GM18907 (cell line): ENCODE measurements at regions not wholly inside any gene's neighbourhood (a gene's known extent, or its start where the extent isn't known, plus 50 kb on each side); places are given as distances from the start of the nearest gene placed in this dataset.

ENCODE experiments used
- ATAC-seq: cut with Tn5 transposase; IDR thresholded peaks from one replicate; pipeline ENCODE4 v1.9.1; 2021; ENCODE audit warnings: mild to moderate bottlenecking, moderate library complexity; ENCODE audit not compliant: unreplicated experiment

DNA sequence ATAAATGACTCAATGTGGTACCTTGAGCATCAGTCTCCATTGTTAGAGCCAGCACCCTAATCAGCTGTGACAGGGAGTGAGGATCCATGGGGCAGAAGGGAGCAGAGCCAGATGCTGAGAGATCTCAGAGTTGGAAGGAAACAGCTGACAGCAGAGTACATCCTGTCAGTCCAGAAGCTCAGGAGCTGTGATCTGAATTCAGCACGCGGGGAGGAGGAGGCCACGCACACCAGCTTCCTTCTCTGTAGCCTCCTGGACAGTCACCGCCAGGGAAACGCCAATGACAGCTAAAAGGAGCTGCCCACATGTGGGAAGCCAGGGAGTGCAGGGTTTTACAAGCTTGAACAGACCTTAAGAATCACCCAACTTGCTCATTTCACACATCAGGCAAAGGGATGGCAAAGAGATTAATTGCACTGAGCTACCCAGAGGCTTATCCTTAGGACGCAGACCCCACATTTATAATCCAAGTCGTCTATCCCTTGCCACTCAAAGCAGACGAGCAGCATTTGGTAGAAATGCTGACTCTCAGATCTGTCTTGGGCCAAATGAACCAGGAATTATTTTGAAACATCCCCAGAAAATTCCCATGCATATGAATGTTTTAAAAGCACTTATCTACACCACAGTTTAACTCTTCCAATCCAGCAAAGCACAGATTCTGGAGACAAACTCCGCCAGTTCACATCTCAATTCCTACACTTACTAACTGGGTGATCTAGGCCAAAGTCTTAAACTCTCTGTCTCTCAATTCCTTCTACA, 322.6 kb upstream of the TMTC1 start:
- no peak for ATAC-seq

DNA sequence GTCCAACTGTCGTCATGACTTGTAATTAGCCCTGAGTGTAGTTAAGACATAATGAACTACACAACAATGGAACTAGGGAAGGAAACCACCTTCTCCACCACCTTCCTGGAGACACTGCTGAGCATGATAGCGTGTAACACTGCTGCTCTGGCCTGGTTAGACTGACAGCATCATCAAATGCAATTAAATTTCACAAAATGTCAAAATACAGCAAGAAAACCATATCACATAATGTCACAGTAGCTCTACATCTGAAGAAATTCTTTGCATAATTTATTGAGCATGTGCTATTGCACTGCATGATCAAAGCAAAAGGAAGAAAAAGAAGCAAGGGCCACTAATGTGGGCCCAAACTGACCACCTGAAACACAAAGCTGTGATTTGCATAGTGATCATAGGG, 321.8 kb upstream of the TMTC1 start:
- ATAC-seq = no peak

DNA sequence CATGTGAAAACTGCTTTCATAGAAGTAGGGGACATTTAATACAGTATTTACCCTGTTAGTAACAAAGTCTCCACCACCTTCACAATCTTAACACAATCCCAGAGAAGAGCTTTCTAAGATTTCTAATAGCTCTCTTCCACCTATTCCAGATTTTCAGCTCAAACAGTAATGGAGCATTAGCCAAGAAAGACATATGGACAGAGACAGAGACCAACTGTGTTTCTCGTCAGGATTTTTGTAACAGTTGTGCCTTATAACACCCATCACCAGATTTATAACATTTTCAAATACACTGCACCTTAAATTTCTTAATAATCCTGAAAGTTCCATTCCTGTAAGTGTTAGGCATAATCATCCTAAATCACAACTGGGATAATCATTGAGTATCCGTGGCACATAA, 321.2 kb upstream of the TMTC1 start:
- ATAC-seq = no peak

GRCh38 chr12:30100741-30101140, 317.0 kb upstream of the TMTC1 start:
- ATAC-seq = no peak

- ATAC-seq = no peak
These were observed 314.9 kb upstream of the TMTC1 start for GRCh38 chr12:30098677-30099076.

- ATAC-seq = no peak
These were observed 311.8 kb upstream of the TMTC1 start for GRCh38 chr12:30095511-30095910.

DNA sequence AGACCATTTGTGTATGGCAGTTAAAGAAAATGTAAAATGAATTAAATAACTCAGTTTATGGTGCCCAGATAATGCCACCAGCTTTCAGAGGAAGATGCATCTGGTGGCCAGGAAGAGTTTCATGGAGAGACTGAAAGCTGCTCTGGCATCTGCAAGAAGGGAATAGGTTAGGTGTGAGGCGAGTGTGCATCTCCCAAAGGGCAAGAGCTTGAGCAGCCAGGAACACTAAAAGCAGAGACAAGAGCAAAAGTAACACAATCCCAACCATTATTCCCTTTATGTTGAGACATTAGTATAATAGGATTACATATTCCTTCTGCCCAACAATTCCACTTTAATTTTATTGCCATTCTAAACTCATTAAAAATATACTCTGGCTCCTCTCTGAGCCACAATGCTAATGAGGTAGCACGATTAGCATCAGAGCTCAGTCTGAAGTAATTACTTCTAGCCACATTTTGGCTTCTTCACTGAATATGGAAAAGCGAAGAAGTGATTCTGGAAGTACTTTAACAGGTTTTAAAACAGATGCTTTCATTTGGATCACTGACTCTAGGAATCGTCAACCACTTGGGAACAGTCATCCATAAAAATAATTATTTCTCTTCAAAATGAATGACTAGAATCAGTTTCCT, 309.4 kb upstream of the TMTC1 start:
- ATAC-seq = no peak

- no peak for ATAC-seq
These were observed 306.5 kb upstream of the TMTC1 start for GRCh38 chr12:30090258-30090657.

DNA sequence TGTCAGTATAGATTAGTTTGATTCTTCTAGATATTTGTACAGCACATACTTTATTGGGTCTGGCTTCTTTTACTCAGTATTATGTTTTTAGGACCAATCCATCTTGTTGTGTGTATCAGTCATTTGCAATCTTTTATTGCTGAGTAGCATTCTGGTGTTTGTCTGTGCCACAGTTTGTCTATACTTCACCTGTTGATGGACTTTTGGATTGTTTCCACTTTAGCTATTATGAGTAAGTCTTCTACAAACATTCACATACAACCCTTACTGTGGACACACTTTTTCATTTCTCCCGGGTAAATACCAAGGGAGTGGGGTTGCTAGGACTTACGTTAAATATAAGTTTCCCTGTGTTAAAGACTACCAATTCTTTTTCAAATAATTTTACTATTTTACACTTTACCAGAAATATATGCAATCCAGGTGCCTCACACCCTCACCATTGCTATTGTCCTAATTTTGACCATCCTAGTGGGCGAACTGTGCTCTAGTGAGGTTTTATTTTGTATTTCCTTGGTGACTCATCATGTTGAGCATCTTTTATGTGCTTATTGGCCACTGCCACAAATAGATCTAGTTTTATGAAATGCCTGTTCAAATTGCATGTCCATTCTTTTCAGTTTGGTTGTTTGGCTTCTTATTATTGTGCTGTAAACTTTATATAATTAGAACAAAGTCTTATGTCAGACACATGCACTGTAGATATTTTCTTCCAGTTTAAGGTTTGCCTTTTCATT, 304.7 kb upstream of the TMTC1 start:
- no peak for ATAC-seq

DNA sequence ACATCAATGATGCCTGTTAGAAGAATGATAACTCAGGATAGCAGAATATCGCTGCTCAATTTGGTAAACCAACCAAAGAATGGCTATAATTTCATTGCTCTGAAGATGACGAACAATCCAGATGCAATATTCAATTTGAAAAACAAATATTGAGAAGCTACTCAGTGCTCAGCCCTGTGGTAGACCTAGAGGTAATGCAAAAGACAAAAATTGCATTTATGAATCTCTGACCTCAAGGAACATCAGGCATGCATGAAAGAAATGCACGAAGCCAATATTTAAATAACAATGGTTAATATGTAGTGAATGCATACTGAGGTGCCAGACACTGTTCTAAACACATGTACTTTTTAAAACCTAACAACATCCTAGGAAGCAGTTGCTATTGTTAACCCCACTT, 298.6 kb upstream of the TMTC1 start:
- ATAC-seq = no peak

DNA sequence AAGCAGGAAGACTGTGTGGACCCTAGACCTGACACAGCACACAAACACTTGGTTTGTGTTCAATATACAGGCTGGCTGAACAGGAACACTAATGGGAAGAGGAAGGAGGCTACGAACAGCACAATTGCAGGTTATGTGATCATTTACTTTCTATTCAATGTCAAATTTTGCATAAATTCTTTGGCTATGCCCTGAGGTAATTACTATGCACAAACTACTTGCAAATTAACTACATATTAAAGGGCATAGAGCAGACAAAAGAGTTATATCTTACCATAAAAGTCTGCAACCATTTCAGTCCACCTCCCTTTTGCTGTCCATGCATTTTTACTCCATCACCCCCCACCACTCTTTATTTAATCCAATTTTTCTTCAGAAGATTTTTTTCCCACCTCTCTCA, 291.2 kb upstream of the TMTC1 start:
- ATAC-seq = no peak

DNA sequence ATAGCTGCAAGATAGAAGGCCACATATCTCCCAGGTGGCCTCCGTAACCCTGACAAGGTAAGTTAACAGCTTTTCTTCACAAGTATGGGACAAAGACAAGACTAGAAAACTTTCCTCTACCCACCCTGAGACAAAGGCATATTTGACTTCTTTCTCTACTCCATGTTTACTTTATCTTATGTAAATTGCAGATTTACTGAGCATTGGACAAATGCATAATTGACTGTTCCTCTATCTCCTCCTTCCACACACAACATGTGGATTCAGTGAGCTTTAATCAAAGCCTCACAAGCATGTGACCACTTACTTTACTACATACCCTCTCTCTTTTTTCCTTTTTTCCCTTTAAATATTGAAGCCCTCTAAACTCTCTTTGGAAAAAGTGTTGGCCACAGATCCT, 289.1 kb upstream of the TMTC1 start:
- ATAC-seq = no peak

- no peak for ATAC-seq
These were observed 283.4 kb upstream of the TMTC1 start for GRCh38 chr12:30067146-30067545.

DNA sequence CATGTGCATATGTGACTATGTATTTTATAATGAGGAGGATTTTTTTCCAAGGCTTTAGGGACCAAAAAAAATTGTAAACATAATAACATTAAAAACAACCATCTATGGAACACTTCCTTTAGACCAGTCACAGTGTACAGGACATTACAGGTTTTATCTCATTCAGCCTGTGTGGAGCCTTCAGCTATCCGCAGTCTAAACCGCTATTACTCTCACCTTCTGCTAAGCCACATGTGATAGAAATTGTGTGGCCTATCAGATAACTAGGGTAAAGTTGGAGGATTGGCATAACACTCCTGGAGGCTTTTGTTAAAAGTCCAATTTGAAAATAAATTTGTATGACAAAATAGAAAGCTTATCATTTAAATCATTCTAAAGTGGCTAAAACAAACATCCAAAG, 281.2 kb upstream of the TMTC1 start:
- no peak for ATAC-seq

DNA sequence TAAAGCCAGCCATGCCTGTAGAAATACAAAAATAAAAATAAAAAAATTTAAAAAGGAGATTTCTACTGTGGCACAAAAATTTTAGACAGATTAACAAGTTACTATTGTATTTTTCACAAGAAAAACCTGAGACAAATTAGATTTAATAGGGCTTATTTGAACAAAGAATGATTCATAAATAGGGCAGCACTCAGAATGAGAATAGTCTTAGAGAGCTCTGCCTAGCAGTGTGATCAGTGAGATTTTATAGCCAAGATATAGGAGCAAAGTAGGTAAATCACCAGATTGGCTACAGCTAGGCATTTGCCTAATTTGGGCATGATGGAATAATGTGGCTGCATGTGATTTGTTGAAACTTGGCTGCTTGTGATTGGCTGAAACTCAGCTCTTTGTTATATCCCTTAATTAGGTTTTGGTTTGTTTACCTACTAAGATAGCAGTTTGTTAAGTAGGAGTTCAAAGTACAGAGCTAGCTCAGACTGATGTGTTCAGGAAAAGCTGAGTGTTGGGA, 279.7 kb upstream of the TMTC1 start:
- ATAC-seq = no peak

- no peak for ATAC-seq
These were observed 264.6 kb upstream of the TMTC1 start for GRCh38 chr12:30048371-30048770.

- ATAC-seq = no peak
These were observed 263.9 kb upstream of the TMTC1 start for GRCh38 chr12:30047516-30048254.

DNA sequence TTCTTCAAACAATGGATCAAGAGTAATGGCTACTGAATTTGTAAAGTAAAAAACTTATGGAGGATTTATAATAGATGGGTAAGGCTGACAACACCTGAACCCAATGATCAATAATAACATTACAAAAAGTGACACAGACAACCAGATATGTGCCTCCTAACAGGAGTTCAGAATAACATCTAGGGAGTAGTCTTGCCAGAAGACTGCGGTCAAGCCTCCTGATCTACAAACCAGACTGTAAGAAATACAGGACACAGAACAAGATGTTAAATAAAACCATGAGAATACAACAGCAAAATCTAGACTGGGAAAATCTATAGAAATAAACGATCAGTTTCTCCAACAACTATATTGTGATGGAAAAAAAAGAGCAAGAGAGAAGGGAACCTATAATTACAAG, 262.6 kb upstream of the TMTC1 start:
- ATAC-seq = no peak

DNA sequence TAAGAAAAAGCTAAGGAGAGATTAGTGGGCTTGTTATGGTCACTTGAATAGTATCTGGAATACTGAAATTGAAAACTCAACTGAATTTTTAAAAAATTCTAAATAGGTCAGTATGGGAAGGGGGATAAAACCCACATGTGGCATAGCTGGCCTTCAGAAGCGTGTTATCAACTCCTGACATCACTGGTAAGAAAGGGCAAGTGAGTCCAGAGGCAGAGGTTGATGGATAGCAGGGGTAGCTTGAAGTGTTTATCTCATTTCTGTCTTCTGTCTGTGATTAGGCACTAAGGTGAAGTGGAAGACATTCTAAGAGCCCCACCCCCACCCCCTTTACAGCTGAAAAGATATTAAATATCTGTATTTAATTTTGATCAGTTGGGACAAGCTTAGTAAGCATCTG, 261.4 kb upstream of the TMTC1 start:
- no peak for ATAC-seq

DNA sequence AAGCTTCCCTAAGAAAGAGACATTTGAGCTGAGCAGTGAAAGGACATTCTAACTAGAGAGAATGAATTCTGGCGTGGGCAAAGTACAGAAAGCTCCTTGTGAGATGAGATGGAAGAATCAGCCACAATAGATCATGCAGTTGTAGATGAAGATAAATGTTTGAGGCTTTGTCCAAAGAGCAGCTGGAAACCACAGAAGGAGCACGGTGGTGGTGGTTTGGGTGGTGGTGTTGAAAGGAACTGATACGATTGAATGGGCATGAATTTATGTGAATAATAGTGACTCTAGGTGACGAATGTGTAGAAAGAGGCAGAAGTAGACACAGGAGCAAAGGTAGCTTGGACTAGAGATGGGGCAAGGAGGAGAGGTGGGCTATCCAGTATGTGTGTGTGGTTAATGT, 260.5 kb upstream of the TMTC1 start:
- no peak for ATAC-seq

DNA sequence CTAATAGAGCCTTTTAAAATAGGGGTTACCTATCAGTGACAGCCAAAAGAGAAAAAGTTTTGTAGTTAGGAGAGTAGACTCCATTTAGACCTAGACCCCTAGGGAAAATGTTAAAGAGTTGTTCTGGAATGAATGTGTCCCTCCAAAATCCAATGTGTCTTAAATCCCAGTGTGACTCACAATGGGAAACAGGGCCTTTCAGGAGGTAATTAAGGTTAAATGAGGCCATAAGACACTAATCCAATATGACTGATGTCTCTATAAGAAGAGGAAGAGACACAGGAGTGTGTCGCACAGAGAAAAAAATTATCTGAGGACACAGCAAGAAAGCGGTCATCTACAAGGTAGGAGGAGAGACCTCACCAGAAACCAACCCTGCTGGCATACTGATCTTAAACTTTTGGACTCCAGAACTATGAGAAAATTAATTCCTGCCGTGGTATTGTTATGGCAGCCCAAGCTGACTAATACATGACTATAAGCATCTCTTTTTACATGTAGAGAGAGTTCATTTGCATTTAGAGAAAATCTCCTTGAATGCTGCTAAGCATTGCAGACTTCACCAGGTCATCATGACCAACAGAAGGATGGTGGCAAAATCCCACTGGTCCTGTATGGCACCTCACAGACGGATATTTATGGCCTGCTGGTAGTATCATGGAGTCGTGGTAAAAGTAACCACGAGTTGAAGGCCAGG, 259.6 kb upstream of the TMTC1 start:
- ATAC-seq = no peak
